Mesenchymal stem cell (in vitro differentiated cells and primary cell): ENCODE measurements at regions not wholly inside any gene's neighbourhood (a gene's known extent, or its start where the extent isn't known, plus 50 kb on each side); places are given as distances from the start of the nearest gene placed in this dataset.

Experiments used
- DNase-seq: peaks from one replicate; pipeline ENCODE4 v3.0.0-alpha.2; 2013
- H2AFZ ChIP-seq: one replicate; pipeline ENCODE4 v1.6.1; 2013; ENCODE audit warnings: low read depth, mild to moderate bottlenecking, control low read depth, inconsistent platforms, low read length, moderate library complexity
- H2AK5ac ChIP-seq: 2 replicates; pipeline ENCODE4 v1.6.1; 2013; ENCODE audit warnings: low read length, moderate library complexity, mild to moderate bottlenecking, inconsistent platforms; ENCODE audit not compliant: severe bottlenecking
- H2BK120ac ChIP-seq: one replicate; pipeline ENCODE4 v1.6.1; 2013; ENCODE audit warnings: low read depth, mild to moderate bottlenecking, inconsistent platforms, low read length, moderate library complexity
- H2BK12ac ChIP-seq, 2 experiments: one replicate each; pipeline ENCODE4 v1.6.1; 2013; ENCODE audit warnings: inconsistent platforms in 2 of 2, low read length in 2 of 2, mild to moderate bottlenecking in 2 of 2, moderate library complexity in 2 of 2, control low read depth in 1 of 2
- H2BK15ac ChIP-seq: one replicate; pipeline ENCODE4 v1.6.1; 2013; ENCODE audit warnings: mild to moderate bottlenecking, low read depth, inconsistent platforms; ENCODE audit not compliant: poor library complexity, severe bottlenecking
- H2BK5ac ChIP-seq: 2 replicates; pipeline ENCODE4 v1.6.1; 2013; ENCODE audit warnings: low read depth, mild to moderate bottlenecking, low read length, control low read depth, inconsistent platforms; ENCODE audit not compliant: poor library complexity, severe bottlenecking
- H3K14ac ChIP-seq, 2 experiments: one replicate each; pipeline ENCODE4 v1.6.1; 2013; ENCODE audit warnings: inconsistent platforms in 2 of 2, low read length in 2 of 2, control low read depth in 1 of 2, mild to moderate bottlenecking in 1 of 2, moderate library complexity in 1 of 2
- H3K18ac ChIP-seq, 2 experiments: one replicate each; pipeline ENCODE4 v1.6.1; 2013; ENCODE audit warnings: inconsistent platforms in 2 of 2, low read length in 2 of 2, control low read depth in 1 of 2, low read depth in 1 of 2, mild to moderate bottlenecking in 1 of 2
- H3K23ac ChIP-seq, 2 experiments: one replicate each; pipeline ENCODE4 v1.6.1; 2013; ENCODE audit warnings: inconsistent platforms in 2 of 2, low read length in 2 of 2, mild to moderate bottlenecking in 2 of 2, moderate library complexity in 2 of 2, control low read depth in 1 of 2
- H3K27ac ChIP-seq: 2 replicates; pipeline ENCODE4 v1.5.1; 2013; ENCODE audit warnings: mild to moderate bottlenecking, moderate library complexity, low read length, control low read depth, inconsistent platforms; ENCODE audit not compliant: poor library complexity, severe bottlenecking
- H3K27me3 ChIP-seq, 2 experiments: 2 replicates each; pipeline versions ENCODE4 v1.6.1 to v1.7.0; 2013; ENCODE audit warnings: low read length in 2 of 2, mild to moderate bottlenecking in 2 of 2, moderate library complexity in 2 of 2, control low read depth in 1 of 2, inconsistent platforms in 1 of 2; ENCODE audit not compliant: control insufficient read depth in 1 of 2, insufficient read depth in 1 of 2
- H3K36me3 ChIP-seq, 2 experiments: 2 replicates each; pipeline versions ENCODE4 v1.6.1 to v1.7.0; 2013; ENCODE audit warnings: low read length in 2 of 2, control low read depth in 1 of 2, inconsistent platforms in 1 of 2, low read depth in 1 of 2, mild to moderate bottlenecking in 1 of 2; ENCODE audit not compliant: insufficient read depth in 2 of 2, control insufficient read depth in 1 of 2
- H3K4ac ChIP-seq, 2 experiments: one replicate each; pipeline ENCODE4 v1.6.1; 2013; ENCODE audit warnings: inconsistent platforms in 2 of 2, low read length in 2 of 2, mild to moderate bottlenecking in 2 of 2, moderate library complexity in 2 of 2, control low read depth in 1 of 2, low read depth in 1 of 2
- H3K4me1 ChIP-seq: 2 replicates; pipeline ENCODE4 v1.6.1; 2013; ENCODE audit warnings: low read depth, low read length, control low read depth; ENCODE audit not compliant: control insufficient read depth, insufficient read depth
- H3K4me2 ChIP-seq: 2 replicates; pipeline ENCODE4 v1.6.1; 2013; ENCODE audit warnings: low read length, mild to moderate bottlenecking, inconsistent platforms; ENCODE audit not compliant: poor library complexity, severe bottlenecking
- H3K4me3 ChIP-seq, 2 experiments: 2 replicates each; pipeline versions ENCODE4 v1.5.1 to v1.7.0; 2013; ENCODE audit warnings: low read length in 2 of 2, mild to moderate bottlenecking in 2 of 2, control low read depth in 1 of 2, low read depth in 1 of 2; ENCODE audit not compliant: insufficient read depth in 1 of 2
- H3K79me1 ChIP-seq: replicated peaks from 2 replicates; pipeline ENCODE4 v1.6.1; 2013; ENCODE audit warnings: mild to moderate bottlenecking, control low read depth, low read length, inconsistent platforms; ENCODE audit not compliant: poor library complexity, severe bottlenecking
- H3K9ac ChIP-seq: 2 replicates; pipeline ENCODE4 v1.7.0; 2013; ENCODE audit warnings: mild to moderate bottlenecking, low read length, moderate library complexity
- H3K9me3 ChIP-seq: 2 replicates; pipeline ENCODE4 v1.7.0; 2013; ENCODE audit warnings: mild to moderate bottlenecking, low read length; ENCODE audit not compliant: control insufficient read depth
- H4K8ac ChIP-seq: one replicate; pipeline ENCODE4 v1.6.1; 2013; ENCODE audit warnings: inconsistent platforms, mild to moderate bottlenecking, low read length, moderate library complexity
- H4K91ac ChIP-seq: one replicate; pipeline ENCODE4 v1.6.1; 2013; ENCODE audit warnings: mild to moderate bottlenecking, low read length, inconsistent platforms
- WGBS: methylation state at CpG from one replicate; pipeline ENCODE4 v1.1.7; 2013; ENCODE audit warnings: mixed read lengths; 5-methylcytosine and 5-hydroxymethylcytosine counted together

DNA sequence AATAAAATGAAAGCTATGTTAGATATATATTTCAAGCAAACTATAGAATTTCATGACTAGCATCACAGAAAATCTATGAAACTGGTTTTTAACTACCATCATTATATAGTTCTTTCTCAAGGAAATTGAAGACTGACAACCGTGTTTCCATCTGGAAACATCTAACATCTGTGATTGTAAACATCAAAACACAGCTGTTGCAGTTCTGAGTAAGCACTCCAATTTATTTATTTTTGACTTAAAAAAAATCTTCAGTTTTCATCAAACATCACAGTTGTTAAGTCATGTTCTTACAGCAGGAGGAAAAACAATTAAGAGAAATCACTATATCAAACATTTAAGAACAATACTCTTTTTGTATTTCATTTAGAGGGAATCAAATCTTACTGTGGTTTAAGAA is 1653.0 kb upstream of the MIR17HG start:
- no peaks in the 10 kb centered on the region for H3K4me1 ChIP-seq
- no peak overlapping the region for H3K14ac ChIP-seq
- H4K8ac ChIP-seq = no peak overlapping the region
- no peaks in the 10 kb centered on the region for H3K79me1 ChIP-seq
- H3K4me3 ChIP-seq = no peak overlapping the region
- no peak overlapping the region for H2BK12ac ChIP-seq
- H2BK15ac ChIP-seq = no peak overlapping the region
- DNase-seq = no peak
- WGBS = 25% methylated on average over 1 of the region's 1 CpG
- H3K4me2 ChIP-seq = no peak overlapping the region
- H3K36me3 ChIP-seq = no peaks in the 10 kb centered on the region
- H2BK5ac ChIP-seq = no peak overlapping the region
- H2AFZ ChIP-seq = no peak overlapping the region
- H3K4ac ChIP-seq = no peak overlapping the region
- H3K18ac ChIP-seq = no peak overlapping the region
- no peak overlapping the region for H2AK5ac ChIP-seq
- no peaks in the 10 kb centered on the region for H3K9me3 ChIP-seq
- no peak overlapping the region for H2BK120ac ChIP-seq
- H3K27ac ChIP-seq = no peak overlapping the region
- H4K91ac ChIP-seq = no peak overlapping the region
- H3K9ac ChIP-seq = no peak overlapping the region
- H3K23ac ChIP-seq = no peak overlapping the region
- no peaks in the 10 kb centered on the region for H3K27me3 ChIP-seq

DNA sequence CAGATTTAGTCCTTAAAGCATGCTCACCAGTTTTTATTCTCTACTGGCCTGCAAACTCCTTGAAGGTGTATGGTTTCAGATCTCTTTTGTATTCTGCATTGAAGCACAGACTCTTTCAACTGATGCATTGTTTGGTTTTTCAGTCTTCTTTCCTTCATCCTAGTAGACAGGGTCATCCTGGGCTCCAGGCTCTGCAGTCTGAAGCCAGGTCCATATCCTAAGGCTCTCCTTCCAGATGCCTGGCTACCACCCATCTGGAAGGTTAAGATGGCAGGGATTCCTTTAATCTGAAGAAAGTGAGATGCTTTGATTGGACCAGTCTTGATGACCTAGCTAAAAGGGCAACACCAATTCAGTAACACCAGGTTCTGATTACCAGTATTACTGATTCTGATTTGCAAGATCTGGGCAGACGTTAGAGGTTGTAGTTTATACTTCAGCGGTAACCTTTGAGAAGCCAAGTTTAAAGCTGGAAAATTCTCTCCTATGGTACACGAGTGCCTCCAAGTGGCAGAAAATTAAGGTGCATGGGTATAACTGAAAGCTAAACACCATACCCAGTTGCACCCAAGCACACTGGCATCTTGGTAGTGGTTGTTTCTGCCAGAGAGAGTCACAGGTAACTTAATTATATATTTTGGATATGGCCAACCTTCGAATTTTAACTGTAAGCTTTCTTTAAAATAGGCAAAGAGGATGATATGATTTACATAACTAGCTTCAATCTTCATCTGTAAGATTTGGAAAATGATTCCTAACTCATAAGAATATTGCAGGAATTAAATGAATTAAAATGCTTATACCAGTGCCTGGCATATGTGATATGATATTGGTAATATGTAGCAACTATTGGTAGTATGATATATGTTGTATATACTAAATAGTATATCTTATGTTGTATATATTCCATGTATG is 1651.9 kb upstream of the MIR17HG start:
- no peak overlapping the region for H3K9ac ChIP-seq
- H3K27me3 ChIP-seq = no peaks in the 10 kb centered on the region
- no peak overlapping the region for H3K4ac ChIP-seq
- H3K4me1 ChIP-seq = no peaks in the 10 kb centered on the region
- H2BK5ac ChIP-seq = no peak overlapping the region
- H2AFZ ChIP-seq = no peak overlapping the region
- H3K79me1 ChIP-seq = no peaks in the 10 kb centered on the region
- no peak overlapping the region for H2BK15ac ChIP-seq
- H3K14ac ChIP-seq = no peak overlapping the region
- WGBS = 12% methylated on average over 3 of the region's 4 CpGs
- H3K36me3 ChIP-seq = no peaks in the 10 kb centered on the region
- H4K91ac ChIP-seq = no peak overlapping the region
- H4K8ac ChIP-seq = no peak overlapping the region
- H3K27ac ChIP-seq = no peak overlapping the region
- H2BK12ac ChIP-seq = no peak overlapping the region
- no peak overlapping the region for H2AK5ac ChIP-seq
- no peak overlapping the region for H3K18ac ChIP-seq
- no peaks in the 10 kb centered on the region for H3K9me3 ChIP-seq
- no peak overlapping the region for H3K4me3 ChIP-seq
- H3K4me2 ChIP-seq = no peak overlapping the region
- no peak overlapping the region for H3K23ac ChIP-seq
- peak; percentile 65 for DNase-seq
- H2BK120ac ChIP-seq = no peak overlapping the region

GRCh38 chr13:89701913-89702312 is 1645.6 kb upstream of the MIR17HG start:
- no peak overlapping the region for H4K91ac ChIP-seq
- no peak overlapping the region for H3K4me3 ChIP-seq
- H3K27ac ChIP-seq = no peak overlapping the region
- H3K14ac ChIP-seq = no peak overlapping the region
- no peak for DNase-seq
- no peak overlapping the region for H2AFZ ChIP-seq
- H2BK12ac ChIP-seq = no peak overlapping the region
- no peak overlapping the region for H3K4ac ChIP-seq
- no peaks in the 10 kb centered on the region for H3K4me1 ChIP-seq
- H3K4me2 ChIP-seq = no peak overlapping the region
- H3K23ac ChIP-seq = no peak overlapping the region
- no peaks in the 10 kb centered on the region for H3K36me3 ChIP-seq
- H2BK15ac ChIP-seq = no peak overlapping the region
- no peaks in the 10 kb centered on the region for H3K9me3 ChIP-seq
- H3K27me3 ChIP-seq = no peaks in the 10 kb centered on the region
- no peak overlapping the region for H2BK120ac ChIP-seq
- no peak overlapping the region for H2AK5ac ChIP-seq
- no peaks in the 10 kb centered on the region for H3K79me1 ChIP-seq
- 97% methylated on average over 9 of the region's 9 CpGs for WGBS
- no peak overlapping the region for H4K8ac ChIP-seq
- H3K18ac ChIP-seq = no peak overlapping the region
- no peak overlapping the region for H3K9ac ChIP-seq
- H2BK5ac ChIP-seq = no peak overlapping the region

GRCh38 chr13:89704040-89704439 is 1643.4 kb upstream of the MIR17HG start:
- no peak overlapping the region for H2BK12ac ChIP-seq
- H2BK5ac ChIP-seq = no peak overlapping the region
- no peak overlapping the region for H3K4me2 ChIP-seq
- no peak for DNase-seq
- H2BK15ac ChIP-seq = no peak overlapping the region
- no peak overlapping the region for H3K4ac ChIP-seq
- no peaks in the 10 kb centered on the region for H3K36me3 ChIP-seq
- no peak overlapping the region for H3K4me3 ChIP-seq
- H4K8ac ChIP-seq = no peak overlapping the region
- no peak overlapping the region for H3K23ac ChIP-seq
- no peak overlapping the region for H3K27ac ChIP-seq
- H3K18ac ChIP-seq = no peak overlapping the region
- no peaks in the 10 kb centered on the region for H3K4me1 ChIP-seq
- H3K27me3 ChIP-seq = no peaks in the 10 kb centered on the region
- H4K91ac ChIP-seq = no peak overlapping the region
- H3K9me3 ChIP-seq = no peaks in the 10 kb centered on the region
- no peak overlapping the region for H2AFZ ChIP-seq
- H2BK120ac ChIP-seq = no peak overlapping the region
- no peak overlapping the region for H3K14ac ChIP-seq
- no peak overlapping the region for H3K9ac ChIP-seq
- no peak overlapping the region for H2AK5ac ChIP-seq
- no peaks in the 10 kb centered on the region for H3K79me1 ChIP-seq
